ENCODE measurements at regions not wholly inside any gene's neighbourhood (a gene's known extent, or its start where the extent isn't known, plus 50 kb on each side); places are given as distances from the start of the nearest gene placed in this dataset.
"Not testable (repeated sequence)": the region's sequence is repeated elsewhere in the genome, so short reads cannot be mapped to it uniquely, and the experiment has no call there.

- no peak for DNase-seq
Observed at GRCh38 chr9:99634186-99634585, 187.5 kb upstream of the NR4A3 start.

- no peak for DNase-seq
Observed at GRCh38 chr9:99635032-99635431, 186.7 kb upstream of the NR4A3 start.

GRCh38 chr9:99637641-99638040 lies 184.0 kb upstream of the NR4A3 start:
- no peak for DNase-seq

- DNase-seq, result no peak
Observed at GRCh38 chr9:99638971-99639370, 182.7 kb upstream of the NR4A3 start.

- DNase-seq, result no peak
Observed at GRCh38 chr9:99647604-99648003, 174.1 kb upstream of the NR4A3 start.

- no peak for DNase-seq
Observed at GRCh38 chr9:99650187-99650874, 171.4 kb upstream of the NR4A3 start.

GRCh38 chr9:99660191-99660636 lies 161.5 kb upstream of the NR4A3 start:
- peak; percentile 23 for DNase-seq

- DNase-seq, result no peak
Observed at GRCh38 chr9:99663297-99663696, 158.4 kb upstream of the NR4A3 start.

GRCh38 chr9:99663856-99664255 lies 157.8 kb upstream of the NR4A3 start:
- DNase-seq, result no peak

- no peak for DNase-seq
Observed at GRCh38 chr9:99666571-99666970, 155.1 kb upstream of the NR4A3 start.

GRCh38 chr9:99670886-99671285 lies 150.8 kb upstream of the NR4A3 start:
- not testable (repeated sequence) for DNase-seq

GRCh38 chr9:99677281-99677680 lies 144.4 kb upstream of the NR4A3 start:
- DNase-seq, result no peak

GRCh38 chr9:99678566-99678965 lies 143.1 kb upstream of the NR4A3 start:
- DNase-seq, result no peak

GRCh38 chr9:99680191-99680590 lies 141.5 kb upstream of the NR4A3 start:
- no peak for DNase-seq

GRCh38 chr9:99681113-99681512 lies 140.6 kb upstream of the NR4A3 start:
- no peak for DNase-seq

- no peak for DNase-seq
Observed at GRCh38 chr9:99682378-99682777, 139.3 kb upstream of the NR4A3 start.

GRCh38 chr9:99682870-99683269 lies 138.8 kb upstream of the NR4A3 start:
- DNase-seq, result no peak

GRCh38 chr9:99690573-99690972 lies 131.1 kb upstream of the NR4A3 start:
- DNase-seq, result no peak

- no peak for DNase-seq
Observed at GRCh38 chr9:99693888-99694287, 127.8 kb upstream of the NR4A3 start.

- DNase-seq, result no peak
Observed at GRCh38 chr9:99694393-99694792, 127.3 kb upstream of the NR4A3 start.

GRCh38 chr9:99699396-99699795 lies 122.3 kb upstream of the NR4A3 start:
- DNase-seq, result no peak

- DNase-seq, result no peak
Observed at GRCh38 chr9:99712214-99712613, 109.5 kb upstream of the NR4A3 start.

GRCh38 chr9:99713838-99714306 lies 107.8 kb upstream of the NR4A3 start:
- no peak for DNase-seq

GRCh38 chr9:99718631-99719030 lies 103.1 kb upstream of the NR4A3 start:
- no peak for DNase-seq

All from occipital lobe (tissue), 1 donor.